Adrenal gland (tissue), 5 donors: ENCODE measurements at regions not wholly inside any gene's neighbourhood (a gene's known extent, or its start where the extent isn't known, plus 50 kb on each side); places are given as distances from the start of the nearest gene placed in this dataset.

Source experiments
- CTCF ChIP-seq, 6 experiments: fragments of 450-650 bp in 4 of 6; fragments of 200-600 bp in 2 of 6; sonication (generic) in 1 of 6; IDR thresholded peaks; 1 replicate in 5 of 6; 2 replicates in 1 of 6; pipeline versions ENCODE4 v1.5.1 to v1.8.0; 2016 to 2021; ENCODE audit warnings: antibody characterized with exemption in 6 of 6, mild to moderate bottlenecking in 2 of 6, moderate library complexity in 1 of 6
- POLR2A ChIP-seq, 2 donors: fragments of 450-650 bp; IDR thresholded peaks; one replicate each; pipeline ENCODE4 v1.6.1; 2017; ENCODE audit warnings: antibody characterized with exemption in 2 of 2, mild to moderate bottlenecking in 2 of 2, moderate library complexity in 1 of 2
- donor health status: DM: no; HTN: no; CAD: no.

DNA sequence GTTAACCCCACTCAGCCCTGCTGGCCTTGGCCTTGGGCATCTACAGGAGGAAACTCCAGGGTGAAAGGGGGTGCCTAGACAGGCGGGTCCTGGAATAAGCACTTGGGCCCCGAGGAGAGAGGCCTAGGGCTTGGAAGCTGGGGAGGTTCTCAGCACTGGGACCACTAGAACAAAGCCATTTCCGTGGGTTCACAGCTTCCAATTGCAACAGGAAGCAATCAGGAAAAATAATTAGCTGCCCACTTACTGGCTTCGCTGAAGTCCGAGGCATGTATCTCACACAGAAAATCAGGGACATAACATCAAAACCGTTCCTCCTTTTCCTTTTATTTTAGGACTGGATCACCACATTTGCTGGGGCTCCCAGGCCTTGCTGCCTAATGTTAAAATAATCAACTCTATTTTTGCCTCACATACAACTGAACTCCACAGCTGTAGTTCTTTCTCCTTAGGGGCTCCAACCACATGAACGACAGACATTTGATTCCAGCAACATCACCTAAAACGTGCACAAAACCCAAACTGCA, 161.1 kb upstream of the GRK3 start:
- TF ChIP-seq CTCF (IDR thresholded peaks at IDR 0.05) (no peak), POLR2A (IDR thresholded peaks at IDR 0.05) (no peak)
